Neural cell (in vitro differentiated cells): ENCODE measurements at regions not wholly inside any gene's neighbourhood (a gene's known extent, or its start where the extent isn't known, plus 50 kb on each side); places are given as distances from the start of the nearest gene placed in this dataset.

ENCODE experiments used
- H2AFZ ChIP-seq: fragments of 200-600, 300-800 bp; sonication (generic), shearing (Covaris generic); 2 replicates; pipeline ENCODE4 v1.6.0; 2014; ENCODE audit warnings: low read depth, mild to moderate bottlenecking, antibody characterized with exemption, low read length, moderate library complexity
- H3F3A ChIP-seq: fragments of 200-600 bp; shearing (Covaris generic); 2 replicates; pipeline ENCODE4 v1.6.1; 2016; ENCODE audit warnings: mild to moderate bottlenecking, moderate library complexity, mixed read lengths, antibody characterized with exemption, low read length; ENCODE audit not compliant: insufficient read depth, poor library complexity, severe bottlenecking
- H3K27ac ChIP-seq: fragments of 200-600, 300-800 bp; sonication (generic), shearing (Covaris generic); 2 replicates; pipeline ENCODE4 v1.5.1; 2014; ENCODE audit warnings: mild to moderate bottlenecking, low read length, moderate library complexity
- H3K27me3 ChIP-seq: fragments of 300-800, 200-600 bp; sonication (generic), shearing (Covaris generic); 2 replicates; pipeline ENCODE4 v1.6.0; 2014; ENCODE audit warnings: mild to moderate bottlenecking, low read depth, low read length, moderate library complexity; ENCODE audit not compliant: insufficient read depth
- H3K36me3 ChIP-seq: fragments of 300-800, 200-600 bp; sonication (generic), shearing (Covaris generic); 2 replicates; pipeline ENCODE4 v1.5.1; 2014; ENCODE audit warnings: mild to moderate bottlenecking, antibody characterized with exemption, low read length, moderate library complexity; ENCODE audit not compliant: insufficient read depth
- H3K4me2 ChIP-seq: fragments of 300-800, 200-600 bp; sonication (generic), shearing (Covaris generic); 2 replicates; pipeline ENCODE4 v1.6.0; 2014; ENCODE audit warnings: mild to moderate bottlenecking, low read length
- H3K4me3 ChIP-seq: fragments of 300-800, 200-600 bp; sonication (generic), shearing (Covaris generic); 2 replicates; pipeline ENCODE4 v1.5.1; 2014; ENCODE audit warnings: mild to moderate bottlenecking, low read length, moderate library complexity
- H3K79me2 ChIP-seq: fragments of 200-600 bp; shearing (Covaris generic); replicated peaks from 2 replicates; pipeline ENCODE4 v1.6.0; 2014; ENCODE audit warnings: mild to moderate bottlenecking, low read length, moderate library complexity; ENCODE audit not compliant: insufficient read depth
- H3K9ac ChIP-seq: fragments of 300-800, 200-600 bp; sonication (generic), shearing (Covaris generic); 2 replicates; pipeline ENCODE4 v1.6.1; 2016; ENCODE audit warnings: mild to moderate bottlenecking, low read length, mixed read lengths
- H3K9me2 ChIP-seq: fragments of 200-600 bp; shearing (Covaris generic); 2 replicates; pipeline ENCODE4 v1.6.1; 2016; ENCODE audit warnings: mild to moderate bottlenecking, low read length, mixed read lengths; ENCODE audit not compliant: insufficient read depth
- H3K9me3 ChIP-seq: fragments of 200-600, 300-800 bp; sonication (generic), shearing (Covaris generic); 2 replicates; pipeline ENCODE4 v1.6.1; 2016; ENCODE audit warnings: mild to moderate bottlenecking, mixed run types, low read length, moderate library complexity, mixed read lengths
- H4K20me1 ChIP-seq: fragments of 200-600 bp; shearing (Covaris generic); 2 replicates; pipeline ENCODE4 v1.6.1; 2016; ENCODE audit warnings: mild to moderate bottlenecking, mixed run types; ENCODE audit not compliant: insufficient read depth
- CTCF ChIP-seq: fragments of 450-650 bp; IDR thresholded peaks from 2 replicates; pipeline ENCODE4 v1.5.1; 2014; ENCODE audit warnings: antibody characterized with exemption, mild to moderate bottlenecking, moderate library complexity; ENCODE audit not compliant: poor library complexity, severe bottlenecking
- EP300 ChIP-seq: fragments of 450-650 bp; conservative IDR thresholded peaks from 2 replicates; pipeline ENCODE4 v1.6.1; 2014; ENCODE audit warnings: antibody characterized with exemption, mild to moderate bottlenecking, moderate library complexity; ENCODE audit not compliant: poor library complexity, severe bottlenecking
- EZH2 ChIP-seq: fragments of 200-600, 300-800 bp; shearing (Covaris generic), sonication (generic); IDR thresholded peaks from 2 replicates; pipeline ENCODE4 v1.6.1; 2014; ENCODE audit warnings: antibody characterized with exemption, low read length, borderline replicate concordance, mild to moderate bottlenecking; ENCODE audit not compliant: insufficient read depth, poor library complexity, severe bottlenecking
- MXI1 ChIP-seq: fragments of 450-650 bp; conservative IDR thresholded peaks from 2 replicates; pipeline ENCODE4 v1.6.1; 2014; ENCODE audit warnings: antibody characterized with exemption, mild to moderate bottlenecking; ENCODE audit not compliant: poor library complexity, severe bottlenecking
- POLR2AphosphoS5 ChIP-seq: IDR thresholded peaks from 2 replicates; pipeline ENCODE4 v1.6.1; 2012
- RAD21 ChIP-seq: fragments of 450-650 bp; conservative IDR thresholded peaks from 2 replicates; pipeline ENCODE4 v1.6.1; 2014; ENCODE audit warnings: antibody characterized with exemption, mild to moderate bottlenecking, moderate library complexity
- REST ChIP-seq: IDR thresholded peaks from 2 replicates; pipeline ENCODE4 v1.6.1; 2012; ENCODE audit warnings: borderline replicate concordance
- SMC3 ChIP-seq: fragments of 450-650 bp; conservative IDR thresholded peaks from 2 replicates; pipeline ENCODE4 v1.6.1; 2014; ENCODE audit warnings: antibody characterized with exemption, mild to moderate bottlenecking, moderate library complexity; ENCODE audit not compliant: poor library complexity
- TAF1 ChIP-seq: IDR thresholded peaks from 2 replicates; pipeline ENCODE4 v1.6.1; 2012; ENCODE audit warnings: low read depth

- H3K9me2 ChIP-seq, result no peaks in the 10 kb centered on the region
- H3K4me3 ChIP-seq, result no peak overlapping the region
- H3K27me3 ChIP-seq, result no peaks in the 10 kb centered on the region
- no peak overlapping the region for H3K27ac ChIP-seq
- H3K9ac ChIP-seq, result no peak overlapping the region
- no peaks in the 10 kb centered on the region for H3K79me2 ChIP-seq
- H3K36me3 ChIP-seq, result no peaks in the 10 kb centered on the region
- no peaks in the 10 kb centered on the region for H3F3A ChIP-seq
- H3K9me3 ChIP-seq, result no peaks in the 10 kb centered on the region
- no peak overlapping the region for H2AFZ ChIP-seq
- TF ChIP-seq EZH2 (no peak), POLR2AphosphoS5 (no peak), TAF1 (no peak), MXI1 (no peak), CTCF (no peak), SMC3 (no peak), EP300 (no peak), REST (no peak), RAD21 (no peak)
- no peaks in the 10 kb centered on the region for H4K20me1 ChIP-seq
- H3K4me2 ChIP-seq, result no peak overlapping the region
Observed at GRCh38 chr4:75142850-75143249, 209.9 kb downstream of the PARM1 start.

DNA sequence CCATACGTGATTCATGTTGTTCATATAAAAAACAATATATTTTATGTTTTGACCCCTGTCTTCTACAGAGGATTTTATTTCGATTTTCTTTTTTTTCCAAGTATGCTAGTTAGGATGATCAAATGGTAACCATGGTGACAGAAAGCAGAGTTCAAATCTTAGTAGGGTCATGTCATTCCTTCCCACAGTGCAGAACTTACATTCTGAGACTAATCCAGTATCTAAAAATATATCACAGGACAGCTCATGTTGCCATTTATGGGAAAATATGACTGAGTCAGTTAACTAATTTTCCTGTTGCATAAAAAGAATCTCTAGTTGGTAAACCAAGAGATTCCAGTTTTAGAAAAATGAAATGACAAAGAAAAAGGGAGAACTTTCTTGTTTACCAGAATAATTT is 209.5 kb downstream of the PARM1 start:
- Histone ChIP-seq H3K9ac (no peak overlapping the region), H3K4me3 (no peak overlapping the region), H3K9me3 (no peaks in the 10 kb centered on the region), H3K36me3 (no peaks in the 10 kb centered on the region), H3K4me2 (no peak overlapping the region), H4K20me1 (no peaks in the 10 kb centered on the region), H3K79me2 (no peaks in the 10 kb centered on the region), H3K9me2 (no peaks in the 10 kb centered on the region), H2AFZ (no peak overlapping the region), H3K27ac (no peak overlapping the region), H3K27me3 (no peaks in the 10 kb centered on the region), H3F3A (no peaks in the 10 kb centered on the region)
- TF ChIP-seq RAD21, result no peak
- no peak for TF ChIP-seq POLR2AphosphoS5
- TF ChIP-seq EP300, result no peak
- no peak for TF ChIP-seq MXI1

DNA sequence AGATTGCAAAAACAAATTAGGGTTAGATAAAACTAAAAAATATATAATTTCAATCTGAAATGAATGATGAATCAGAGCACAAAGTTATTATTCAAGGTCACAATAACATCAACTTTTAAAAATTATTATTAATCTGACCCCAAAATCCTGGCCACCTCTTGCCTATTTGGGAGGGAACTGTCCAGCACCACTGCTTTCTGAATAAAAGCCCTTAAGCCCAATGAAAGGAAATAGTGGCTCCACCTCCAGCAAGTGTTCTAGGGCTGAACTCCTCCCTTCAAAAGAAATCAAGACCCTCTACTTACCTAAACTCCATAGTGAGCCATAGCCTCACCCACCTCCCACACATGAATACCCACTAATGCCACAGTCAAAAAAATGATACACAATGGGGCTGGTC is 208.2 kb downstream of the PARM1 start:
- no peaks in the 10 kb centered on the region for H3K9me2 ChIP-seq
- no peaks in the 10 kb centered on the region for H3K36me3 ChIP-seq
- H3K27ac ChIP-seq, result no peak overlapping the region
- no peaks in the 10 kb centered on the region for H3K9me3 ChIP-seq
- no peak overlapping the region for H2AFZ ChIP-seq
- TF ChIP-seq MXI1 (no peak), POLR2AphosphoS5 (no peak), CTCF (no peak), RAD21 (no peak)
- H3F3A ChIP-seq, result no peaks in the 10 kb centered on the region
- no peaks in the 10 kb centered on the region for H4K20me1 ChIP-seq
- no peak overlapping the region for H3K4me3 ChIP-seq
- no peaks in the 10 kb centered on the region for H3K27me3 ChIP-seq
- H3K79me2 ChIP-seq, result no peaks in the 10 kb centered on the region
- H3K9ac ChIP-seq, result no peak overlapping the region
- H3K4me2 ChIP-seq, result no peak overlapping the region
